SK-N-SH (cell line): ENCODE measurements at regions not wholly inside any gene's neighbourhood (a gene's known extent, or its start where the extent isn't known, plus 50 kb on each side); places are given as distances from the start of the nearest gene placed in this dataset.

Experiments
- CTCF ChIA-PET: fragments of 300-600, 350-600 bp; formaldehyde crosslinking; extraction: SDS; loops from one replicate; lab custom pipeline; 2021; lab: Yijun Ruan, JAX
- POLR2A ChIA-PET: fragments of 350-600 bp; sonication (Branson Sonifier 250); formaldehyde crosslinking; extraction: SDS; loops from one replicate; lab custom pipeline; 2020; ENCODE audit warnings: antibody characterized with exemption, inconsistent platforms; lab: Yijun Ruan, JAX
- DNase-seq: peaks from one replicate; pipeline ENCODE4 v3.0.0; 2012
- H2AFZ ChIP-seq: fragments of 200-600 bp; sonication (generic); 2 replicates; pipeline ENCODE4 v1.8.1; 2016; ENCODE audit warnings: antibody characterized with exemption, mild to moderate bottlenecking, low read depth
- H3F3A ChIP-seq: fragments of 200-600 bp; sonication (generic); replicated peaks from 2 replicates; pipeline ENCODE3; 2016; ENCODE audit warnings: antibody characterized with exemption, mild to moderate bottlenecking; ENCODE audit not compliant: insufficient read depth
- H3K27ac ChIP-seq, 2 experiments: fragments of 200-500 bp in 1 of 2; fragments of 200-600 bp in 1 of 2; sonication (Bioruptor generic) in 1 of 2; sonication (generic), shearing (Covaris generic) in 1 of 2; 2 replicates each; pipeline versions ENCODE4 v1.5.1 to v1.6.1; 2014 to 2016; ENCODE audit warnings: low read depth in 2 of 2, inconsistent platforms in 1 of 2, low read length in 1 of 2, mild to moderate bottlenecking in 1 of 2, mixed read lengths in 1 of 2
- H3K27me3 ChIP-seq: fragments of 200-600 bp; sonication (generic), shearing (Covaris generic); 2 replicates; pipeline ENCODE4 v1.6.1; 2016; ENCODE audit warnings: mixed run types; ENCODE audit not compliant: insufficient read depth
- H3K36me3 ChIP-seq, 2 experiments: fragments of 200-500 bp in 1 of 2; fragments of 200-600 bp in 1 of 2; sonication (Bioruptor generic) in 1 of 2; sonication (generic) in 1 of 2; replicated peaks in 1 of 2; 2 replicates each; pipeline versions ENCODE3 to v1.5.1; 2014 to 2016; ENCODE audit warnings: low read length in 1 of 2, mild to moderate bottlenecking in 1 of 2; ENCODE audit not compliant: insufficient read depth in 2 of 2, control insufficient read depth in 1 of 2
- H3K4me1 ChIP-seq, 2 experiments: fragments of 200-500 bp in 1 of 2; fragments of 200-600 bp in 1 of 2; sonication (Bioruptor generic) in 1 of 2; sonication (generic), shearing (Covaris generic) in 1 of 2; 2 replicates each; pipeline versions ENCODE4 v1.5.1 to v1.6.1; 2014 to 2016; ENCODE audit warnings: low read depth in 1 of 2, low read length in 1 of 2, mixed run types in 1 of 2; ENCODE audit not compliant: insufficient read depth in 2 of 2, control insufficient read depth in 1 of 2
- H3K4me2 ChIP-seq: fragments of 200-600 bp; sonication (generic), shearing (Covaris generic); 2 replicates; pipeline ENCODE4 v1.6.1; 2017; ENCODE audit warnings: mixed run types
- H3K4me3 ChIP-seq, 2 experiments: fragments of 200-500 bp in 1 of 2; fragments of 200-600 bp in 1 of 2; sonication (Bioruptor generic) in 1 of 2; sonication (generic), shearing (Covaris generic) in 1 of 2; 2 replicates each; pipeline versions ENCODE4 v1.5.1 to v1.8.1; 2014 to 2016; ENCODE audit warnings: low read depth in 2 of 2, inconsistent platforms in 1 of 2, low read length in 1 of 2, mild to moderate bottlenecking in 1 of 2, mixed read lengths in 1 of 2, moderate library complexity in 1 of 2
- H3K79me2 ChIP-seq: fragments of 200-600 bp; sonication (generic); 2 replicates; pipeline ENCODE4 v1.8.1; 2017; ENCODE audit warnings: mild to moderate bottlenecking; ENCODE audit not compliant: insufficient read depth
- H3K9ac ChIP-seq: fragments of 200-600 bp; sonication (generic); 2 replicates; pipeline ENCODE4 v1.6.1; 2017; ENCODE audit warnings: mixed run types
- H3K9me2 ChIP-seq: fragments of 200-600 bp; sonication (generic); 2 replicates; pipeline ENCODE4 v1.6.1; 2017; ENCODE audit warnings: mixed run types
- H3K9me3 ChIP-seq: fragments of 200-600 bp; sonication (generic); 2 replicates; pipeline ENCODE4 v1.6.1; 2017; ENCODE audit warnings: mixed run types, mild to moderate bottlenecking, moderate library complexity
- H4K20me1 ChIP-seq: fragments of 200-600 bp; sonication (generic); 2 replicates; pipeline ENCODE4 v1.6.1; 2017; ENCODE audit warnings: mild to moderate bottlenecking, mixed run types; ENCODE audit not compliant: insufficient read depth
- CTCF ChIP-seq: fragments of 200-600 bp; sonication (generic); IDR thresholded peaks from 2 replicates; pipeline ENCODE4 v1.6.1; 2017; ENCODE audit warnings: antibody characterized with exemption, mild to moderate bottlenecking, moderate library complexity
- ELF1 ChIP-seq: IDR thresholded peaks from 2 replicates; pipeline ENCODE4 v1.4.0; 2012
- EP300 ChIP-seq, 2 experiments: IDR thresholded peaks; 2 replicates each; pipeline versions ENCODE4 v1.4.0 to v1.6.1; 2012; ENCODE audit warnings: borderline replicate concordance in 1 of 2, low read depth in 1 of 2, low read length in 1 of 2
- GATA2 ChIP-seq: sonication (generic); formaldehyde crosslinking; IDR thresholded peaks from 2 replicates; pipeline ENCODE4 v1.5.0; 2020; ENCODE audit warnings: mild to moderate bottlenecking, missing genetic modification reagents
- JUND ChIP-seq: IDR thresholded peaks from 2 replicates; pipeline ENCODE4 v1.4.0; 2012
- MEF2A ChIP-seq: IDR thresholded peaks from 2 replicates; pipeline ENCODE4 v1.4.0; 2012; ENCODE audit warnings: low read depth, borderline replicate concordance
- POLR2AphosphoS5 ChIP-seq: IDR thresholded peaks from 2 replicates; pipeline ENCODE4 v1.6.1; 2012; ENCODE audit warnings: low read depth, low read length
- RAD21 ChIP-seq: IDR thresholded peaks from 2 replicates; pipeline ENCODE4 v1.6.1; 2012; ENCODE audit warnings: mild to moderate bottlenecking, low read length
- RFX5 ChIP-seq: IDR thresholded peaks from 2 replicates; pipeline ENCODE4 v1.6.1; 2012; ENCODE audit warnings: mild to moderate bottlenecking, improper control_type of control experiment, low read length
- RXRA ChIP-seq: IDR thresholded peaks from 2 replicates; pipeline ENCODE4 v1.4.0; 2012; ENCODE audit warnings: low read depth, mild to moderate bottlenecking, borderline replicate concordance
- SMC3 ChIP-seq: IDR thresholded peaks from 2 replicates; pipeline ENCODE4 v1.6.1; 2012; ENCODE audit warnings: low read depth, low read length, improper control_type of control experiment
- TCF12 ChIP-seq: IDR thresholded peaks from 2 replicates; pipeline ENCODE4 v1.4.0; 2012
- WGBS: methylation state at CpG from one replicate; pipeline ENCODE4 v1.1.6; 2017; ENCODE audit warnings: low lambda C conversion rate; 5-methylcytosine and 5-hydroxymethylcytosine counted together
- TF ChIP-seq, protein P1 (sequence below): IDR thresholded peaks from 2 replicates; pipeline ENCODE4; 2012
- TF ChIP-seq, protein P2 (sequence below): IDR thresholded peaks from 2 replicates; pipeline ENCODE4 v1.4.0; 2012; ENCODE audit warnings: low read depth, borderline replicate concordance
- TF ChIP-seq, protein P3 (sequence below): IDR thresholded peaks from 2 replicates; pipeline ENCODE4 v1.4.0; 2012; ENCODE audit warnings: low read depth, borderline replicate concordance
- TF ChIP-seq, protein P4 (sequence below): fragments of 150-350 bp; IDR thresholded peaks from 2 replicates; pipeline ENCODE4 v1.6.1; 2016; ENCODE audit warnings: mild to moderate bottlenecking, low read depth, low read length

- H3K9me2 ChIP-seq, result no peaks in the 10 kb centered on the region
- peaks cover 36% of the 10 kb centered on the region for H3K27me3 ChIP-seq
- no peaks in the 10 kb centered on the region for H4K20me1 ChIP-seq
- TF ChIP-seq RAD21, result no peak
- no peak for TF ChIP-seq TCF12
- TF ChIP-seq, protein P1, sequence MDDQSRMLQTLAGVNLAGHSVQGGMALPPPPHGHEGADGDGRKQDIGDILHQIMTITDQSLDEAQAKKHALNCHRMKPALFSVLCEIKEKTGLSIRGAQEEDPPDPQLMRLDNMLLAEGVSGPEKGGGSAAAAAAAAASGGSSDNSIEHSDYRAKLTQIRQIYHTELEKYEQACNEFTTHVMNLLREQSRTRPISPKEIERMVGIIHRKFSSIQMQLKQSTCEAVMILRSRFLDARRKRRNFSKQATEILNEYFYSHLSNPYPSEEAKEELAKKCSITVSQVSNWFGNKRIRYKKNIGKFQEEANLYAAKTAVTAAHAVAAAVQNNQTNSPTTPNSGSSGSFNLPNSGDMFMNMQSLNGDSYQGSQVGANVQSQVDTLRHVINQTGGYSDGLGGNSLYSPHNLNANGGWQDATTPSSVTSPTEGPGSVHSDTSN, result no peak
- TF ChIP-seq ELF1, result no peak
- no peak for TF ChIP-seq GATA2 (CRISPR knock-in tag)
- no peak for TF ChIP-seq POLR2AphosphoS5
- no peak for TF ChIP-seq RXRA
- TF ChIP-seq, protein P2, sequence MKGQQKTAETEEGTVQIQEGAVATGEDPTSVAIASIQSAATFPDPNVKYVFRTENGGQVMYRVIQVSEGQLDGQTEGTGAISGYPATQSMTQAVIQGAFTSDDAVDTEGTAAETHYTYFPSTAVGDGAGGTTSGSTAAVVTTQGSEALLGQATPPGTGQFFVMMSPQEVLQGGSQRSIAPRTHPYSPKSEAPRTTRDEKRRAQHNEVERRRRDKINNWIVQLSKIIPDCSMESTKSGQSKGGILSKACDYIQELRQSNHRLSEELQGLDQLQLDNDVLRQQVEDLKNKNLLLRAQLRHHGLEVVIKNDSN, result no peak
- no peak for TF ChIP-seq JUND
- no peak for TF ChIP-seq SMC3
- TF ChIP-seq MEF2A, result no peak
- TF ChIP-seq EP300 (IDR thresholded peaks at IDR 0.05; ENCODE audit: borderline replicate concordance in 1 of 2, low read depth in 1 of 2, low read length in 1 of 2), result no peak
- no peak for TF ChIP-seq RFX5
- CTCF ChIA-PET, result interaction anchor here (1.2 to 1.7 kb wide), 3 partner anchors 15 to 469 kb away, joined by 4 to 6 read pairs (median 5); no protein-coding TSS in a partner anchor
- no peak overlapping the region for H3K9ac ChIP-seq
- no peak overlapping the region for H3K27ac ChIP-seq
- H3K9me3 ChIP-seq, result no peaks in the 10 kb centered on the region
- H3K4me2 ChIP-seq, result no peak overlapping the region
- H3K4me1 ChIP-seq, result no peaks in the 10 kb centered on the region; a peak in 1 of 4 replicates
- H3K36me3 ChIP-seq, result no peaks in the 10 kb centered on the region
- no peak overlapping the region for H3K4me3 ChIP-seq
- DNase-seq, result no peak
- POLR2A ChIA-PET, result no interaction called here
- H2AFZ ChIP-seq, result no peak overlapping the region
- 20% methylated on average over 5 of the region's 6 CpGs for WGBS
- H3K79me2 ChIP-seq, result no peaks in the 10 kb centered on the region
- no peaks in the 10 kb centered on the region for H3F3A ChIP-seq
These were observed 172.8 kb upstream of the NAV2 start for GRCh38 chr11:19539861-19540260.

GRCh38 chr11:19537803-19538453, 174.7 kb upstream of the NAV2 start:
- DNase-seq, result no peak
- Histone ChIP-seq H3K9ac (no peak overlapping the region), H3K9me3 (no peaks in the 10 kb centered on the region), H2AFZ (no peak overlapping the region), H3K27me3 (peaks cover 20% of the 10 kb centered on the region; the same call in 1 of the 2 replicates), H3K9me2 (no peaks in the 10 kb centered on the region), H3K27ac (no peak overlapping the region), H3K4me2 (no peak overlapping the region), H3K79me2 (no peaks in the 10 kb centered on the region), H3K4me1 (no peaks in the 10 kb centered on the region; a peak in 1 of 4 replicates), H3F3A (no peaks in the 10 kb centered on the region), H3K36me3 (no peaks in the 10 kb centered on the region), H3K4me3 (no peak overlapping the region), H4K20me1 (no peaks in the 10 kb centered on the region)
- 48% methylated on average over 3 of the region's 3 CpGs for WGBS
- no peak for TF ChIP-seq MEF2A
- TF ChIP-seq CTCF, result no peak
- no peak for TF ChIP-seq SMC3
- TF ChIP-seq, protein P2, result no peak
- TF ChIP-seq, protein P3, sequence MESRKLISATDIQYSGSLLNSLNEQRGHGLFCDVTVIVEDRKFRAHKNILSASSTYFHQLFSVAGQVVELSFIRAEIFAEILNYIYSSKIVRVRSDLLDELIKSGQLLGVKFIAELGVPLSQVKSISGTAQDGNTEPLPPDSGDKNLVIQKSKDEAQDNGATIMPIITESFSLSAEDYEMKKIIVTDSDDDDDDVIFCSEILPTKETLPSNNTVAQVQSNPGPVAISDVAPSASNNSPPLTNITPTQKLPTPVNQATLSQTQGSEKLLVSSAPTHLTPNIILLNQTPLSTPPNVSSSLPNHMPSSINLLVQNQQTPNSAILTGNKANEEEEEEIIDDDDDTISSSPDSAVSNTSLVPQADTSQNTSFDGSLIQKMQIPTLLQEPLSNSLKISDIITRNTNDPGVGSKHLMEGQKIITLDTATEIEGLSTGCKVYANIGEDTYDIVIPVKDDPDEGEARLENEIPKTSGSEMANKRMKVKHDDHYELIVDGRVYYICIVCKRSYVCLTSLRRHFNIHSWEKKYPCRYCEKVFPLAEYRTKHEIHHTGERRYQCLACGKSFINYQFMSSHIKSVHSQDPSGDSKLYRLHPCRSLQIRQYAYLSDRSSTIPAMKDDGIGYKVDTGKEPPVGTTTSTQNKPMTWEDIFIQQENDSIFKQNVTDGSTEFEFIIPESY, result no peak
- TF ChIP-seq, protein P4, sequence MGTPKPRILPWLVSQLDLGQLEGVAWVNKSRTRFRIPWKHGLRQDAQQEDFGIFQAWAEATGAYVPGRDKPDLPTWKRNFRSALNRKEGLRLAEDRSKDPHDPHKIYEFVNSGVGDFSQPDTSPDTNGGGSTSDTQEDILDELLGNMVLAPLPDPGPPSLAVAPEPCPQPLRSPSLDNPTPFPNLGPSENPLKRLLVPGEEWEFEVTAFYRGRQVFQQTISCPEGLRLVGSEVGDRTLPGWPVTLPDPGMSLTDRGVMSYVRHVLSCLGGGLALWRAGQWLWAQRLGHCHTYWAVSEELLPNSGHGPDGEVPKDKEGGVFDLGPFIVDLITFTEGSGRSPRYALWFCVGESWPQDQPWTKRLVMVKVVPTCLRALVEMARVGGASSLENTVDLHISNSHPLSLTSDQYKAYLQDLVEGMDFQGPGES, result no peak
- ChIA-PET POLR2A (no interaction called here), CTCF (interaction anchor here (1.0 to 3.5 kb wide), 3 partner anchors 16 to 467 kb away, joined by 5 to 14 read pairs (median 7); no protein-coding TSS in a partner anchor)
